Spleen (tissue), 11 donors: ENCODE measurements at regions not wholly inside any gene's neighbourhood (a gene's known extent, or its start where the extent isn't known, plus 50 kb on each side); places are given as distances from the start of the nearest gene placed in this dataset.

Experiments used
- DNase-seq: peaks from one replicate; pipeline ENCODE4 v3.0.0-alpha.2; 2020
- H3K27ac ChIP-seq, 8 donors: fragments of 200-600 bp; sonication (generic) in 7 of 8; 1 replicate in 4 of 8; 2 replicates in 4 of 8; pipeline versions ENCODE4 v1.5.0 to v1.8.0; 2016 to 2021; ENCODE audit warnings: inconsistent platforms in 4 of 8, mild to moderate bottlenecking in 4 of 8, moderate library complexity in 1 of 8
- H3K27me3 ChIP-seq, 7 donors: fragments of 200-600 bp; sonication (generic) in 6 of 7; replicated peaks in 1 of 7; 1 replicate in 4 of 7; 2 replicates in 3 of 7; pipeline versions ENCODE4 v1.5.0 to v1.8.0; 2016 to 2021; ENCODE audit warnings: inconsistent platforms in 3 of 7, mild to moderate bottlenecking in 1 of 7
- H3K36me3 ChIP-seq, 6 donors: fragments of 200-600 bp; sonication (generic) in 5 of 6; 1 replicate in 4 of 6; 2 replicates in 2 of 6; pipeline versions ENCODE4 v1.5.0 to v1.8.0; 2016 to 2021; ENCODE audit warnings: inconsistent platforms in 2 of 6
- H3K4me1 ChIP-seq, 6 donors: fragments of 200-600 bp; sonication (generic) in 5 of 6; 1 replicate in 3 of 6; 2 replicates in 3 of 6; pipeline versions ENCODE4 v1.5.0 to v1.8.0; 2016 to 2021; ENCODE audit warnings: inconsistent platforms in 3 of 6
- H3K4me3 ChIP-seq, 8 donors: fragments of 200-600 bp; sonication (generic) in 7 of 8; 1 replicate in 4 of 8; 2 replicates in 4 of 8; pipeline versions ENCODE4 v1.5.0 to v1.8.0; 2016 to 2021; ENCODE audit warnings: inconsistent platforms in 4 of 8, mild to moderate bottlenecking in 4 of 8, moderate library complexity in 2 of 8
- H3K9me3 ChIP-seq, 8 donors: fragments of 200-600 bp; sonication (generic) in 7 of 8; 1 replicate in 4 of 8; 2 replicates in 4 of 8; pipeline versions ENCODE4 v1.5.0 to v1.8.0; 2016 to 2021; ENCODE audit warnings: inconsistent platforms in 4 of 8
- CTCF ChIP-seq, 11 experiments: fragments of 200-600 bp in 7 of 11; fragments of 450-650 bp in 4 of 11; sonication (generic) in 4 of 11; IDR thresholded peaks in 8 of 11; conservative IDR thresholded peaks in 3 of 11; 1 replicate in 7 of 11; 2 replicates in 4 of 11; pipeline versions ENCODE4 v1.4.0 to v1.8.0; 2016 to 2021; ENCODE audit warnings: antibody characterized with exemption in 11 of 11, inconsistent platforms in 4 of 11, mild to moderate bottlenecking in 1 of 11
- POLR2A ChIP-seq, 3 donors: fragments of 450-650 bp; IDR thresholded peaks; one replicate each; pipeline ENCODE4 v1.5.1; 2017; ENCODE audit warnings: antibody characterized with exemption in 3 of 3, mild to moderate bottlenecking in 1 of 3
- POLR2AphosphoS5 ChIP-seq, 3 donors: sonication (generic); formaldehyde crosslinking; IDR thresholded peaks; one replicate each; pipeline ENCODE4 v1.5.1; 2017; ENCODE audit warnings: antibody characterized with exemption in 3 of 3
- WGBS, 5 donors: extraction: QIAGEN DNeasy Blood & Tissue Kit in 3 of 5; methylation state at CpG; one replicate each; pipeline versions ENCODE4 v1.1.5 to v1.1.7; 2013 to 2018; 5-methylcytosine and 5-hydroxymethylcytosine counted together
- intact Hi-C: fragments of 100-400 bp; cut with DNase I; formaldehyde crosslinking; loops from one replicate; pipeline ENCODE4 v1.15.0; 2023; ENCODE audit warnings: low total_unique reads
- donor health status: healthy with polysubstance abuse.
- donor health status: DM: no; HTN: no; CAD: no; lungs with moderate emphysema.
- donor health status: DM: no; HTN: no; CAD: no.
- donor health status: Bipolar disorder and iron deficiency.
- donor health status: healthy.
- donor health status: DM: no; HTN: no; CAD: no.
- donor health status: DM: yes; HTN: yes; CAD: no.

DNA sequence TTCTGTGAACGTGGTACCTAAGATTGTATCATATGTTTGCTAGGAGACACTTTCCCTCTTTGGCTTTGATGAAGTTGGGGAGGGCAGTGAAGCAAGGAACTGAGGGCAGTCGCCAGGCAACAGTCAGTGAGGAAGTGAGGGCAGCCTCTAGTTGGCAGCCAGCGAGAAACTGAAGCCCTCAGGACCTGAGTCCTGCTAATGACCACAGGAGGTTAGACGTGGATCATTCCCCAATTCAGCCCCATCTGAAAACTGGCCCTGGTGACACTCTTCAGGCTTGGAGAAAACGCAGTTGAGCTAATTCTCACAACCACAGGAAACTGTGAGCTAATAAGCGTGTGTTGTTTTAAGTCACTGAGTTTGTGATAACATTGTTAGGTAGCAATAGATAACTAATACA is 84.5 kb upstream of the REG3G start:
- H3K27me3 ChIP-seq, result no peaks in the 10 kb centered on the region
- TF ChIP-seq CTCF (IDR thresholded peaks at IDR 0.05 in 8 of 11, conservative IDR thresholded peaks at IDR 0.05 in 3 of 11) (no peak), POLR2A (IDR thresholded peaks at IDR 0.05) (no peak), POLR2AphosphoS5 (IDR thresholded peaks at IDR 0.05) (no peak)
- intact Hi-C loops, result no loop called here
- no peak for DNase-seq
- H3K27ac ChIP-seq, result no peak overlapping the region
- H3K4me1 ChIP-seq, result no peaks in the 10 kb centered on the region
- WGBS, 5 donors, result 50 to 66% (median 51%) methylated on average over 6 of the region's 6 CpGs
- no peaks in the 10 kb centered on the region for H3K36me3 ChIP-seq
- H3K4me3 ChIP-seq, result no peak overlapping the region
- H3K9me3 ChIP-seq, result peaks cover 0 to 14% (median 11%) of the 10 kb centered on the region in 8 donors

DNA sequence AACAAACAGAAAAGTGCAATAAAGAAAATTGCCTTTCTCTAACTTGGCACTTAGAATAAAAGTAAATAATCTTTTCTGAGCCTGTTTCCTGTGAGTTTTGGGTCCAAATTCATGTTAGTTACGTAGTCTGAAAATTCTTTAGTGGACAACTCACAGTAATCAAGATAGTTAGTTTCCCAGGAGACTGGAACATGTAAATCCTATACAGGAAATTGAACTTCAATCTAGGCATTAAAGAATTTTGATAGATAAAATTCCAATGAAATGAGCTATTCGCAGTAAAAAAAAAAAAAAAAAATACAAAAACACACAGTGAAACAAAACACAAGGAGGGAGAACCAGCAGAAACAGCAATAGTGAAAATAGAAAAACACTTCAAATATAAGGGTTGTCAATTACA is 83.8 kb upstream of the REG3G start:
- H3K4me1 ChIP-seq, result no peaks in the 10 kb centered on the region
- TF ChIP-seq CTCF (IDR thresholded peaks at IDR 0.05 in 8 of 11, conservative IDR thresholded peaks at IDR 0.05 in 3 of 11) (no peak), POLR2AphosphoS5 (IDR thresholded peaks at IDR 0.05) (no peak), POLR2A (IDR thresholded peaks at IDR 0.05) (no peak)
- WGBS, 5 donors, result 79 to 85% (median 81%) methylated on average over 2 of the region's 2 CpGs
- H3K27ac ChIP-seq, result no peak overlapping the region
- no peak overlapping the region for H3K4me3 ChIP-seq
- no peaks in the 10 kb centered on the region for H3K27me3 ChIP-seq
- intact Hi-C loops, result no loop called here
- no peaks in the 10 kb centered on the region for H3K36me3 ChIP-seq
- DNase-seq, result no peak
- H3K9me3 ChIP-seq, result peaks cover 0 to 20% (median 16%) of the 10 kb centered on the region in 8 donors

DNA sequence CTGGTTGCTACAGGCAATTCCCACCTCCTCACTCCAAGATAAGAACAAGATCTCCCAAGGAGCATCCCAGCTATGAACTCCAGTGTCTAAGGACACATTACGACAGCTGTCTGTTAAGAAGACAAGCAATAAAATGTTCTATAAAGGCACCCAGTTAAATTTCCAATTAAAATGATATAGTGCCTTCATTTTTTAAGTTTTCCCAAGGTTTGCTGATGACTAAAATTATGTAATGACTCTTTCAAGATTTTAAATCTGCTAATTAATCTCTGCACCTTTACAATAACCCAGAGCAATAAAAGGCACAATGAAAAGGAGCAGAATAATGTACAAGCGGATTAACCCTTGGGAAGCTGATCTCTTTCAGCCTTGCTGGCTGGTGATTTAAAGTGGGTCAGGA is 61.6 kb upstream of the REG3G start:
- intact Hi-C loops, result no loop called here
- TF ChIP-seq CTCF (IDR thresholded peaks at IDR 0.05 in 8 of 11, conservative IDR thresholded peaks at IDR 0.05 in 3 of 11) (no peak), POLR2A (IDR thresholded peaks at IDR 0.05) (no peak), POLR2AphosphoS5 (IDR thresholded peaks at IDR 0.05) (no peak)
- Histone ChIP-seq H3K27me3 (peaks cover 0 to under 1% (median 0%) of the 10 kb centered on the region in 7 donors), H3K4me3 (no peak overlapping the region), H3K36me3 (no peaks in the 10 kb centered on the region), H3K4me1 (no peaks in the 10 kb centered on the region), H3K9me3 (no peaks in the 10 kb centered on the region), H3K27ac (no peak overlapping the region)
- DNase-seq, result no peak
- 84 to 93% (median 89%) methylated on average over 2 of the region's 2 CpGs for WGBS, 5 donors

DNA sequence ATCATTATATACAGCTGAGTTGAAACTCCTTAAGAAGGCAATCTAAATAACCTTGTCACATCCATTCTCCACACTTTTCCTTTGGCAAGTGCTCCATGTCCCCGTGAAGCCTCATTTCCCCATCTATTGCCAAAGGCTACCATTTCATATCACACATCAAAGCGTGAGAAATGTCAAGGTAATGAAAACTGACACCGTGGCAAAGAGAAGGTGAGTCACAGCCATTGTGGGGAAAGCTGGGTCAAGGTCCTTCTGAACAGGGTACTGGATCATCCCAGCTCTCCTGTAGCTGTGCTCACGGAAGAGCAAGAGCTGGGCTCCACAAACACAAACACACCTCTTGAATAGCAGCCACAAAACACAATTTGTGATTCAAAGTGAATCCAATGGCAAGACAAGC is 58.2 kb upstream of the REG3G start:
- Histone ChIP-seq H3K36me3 (no peaks in the 10 kb centered on the region), H3K4me1 (no peaks in the 10 kb centered on the region), H3K4me3 (no peak overlapping the region), H3K9me3 (no peaks in the 10 kb centered on the region), H3K27ac (no peak overlapping the region), H3K27me3 (peaks cover 0 to 16% (median 0%) of the 10 kb centered on the region in 7 donors)
- no peak for DNase-seq
- WGBS, 5 donors, result 74 to 82% (median 79%) methylated on average over 4 of the region's 4 CpGs
- TF ChIP-seq POLR2A (IDR thresholded peaks at IDR 0.05) (no peak), CTCF (IDR thresholded peaks at IDR 0.05 in 8 of 11, conservative IDR thresholded peaks at IDR 0.05 in 3 of 11) (no peak), POLR2AphosphoS5 (IDR thresholded peaks at IDR 0.05) (no peak)
- intact Hi-C loops, result no loop called here
